MCF 10A (cell line): ENCODE measurements at regions not wholly inside any gene's neighbourhood (a gene's known extent, or its start where the extent isn't known, plus 50 kb on each side); places are given as distances from the start of the nearest gene placed in this dataset.

ENCODE experiments used
- BruUV-seq: library from RNA; stranded (reverse); fragments of 400-500 nt; replicated peaks from 2 replicates; lab custom pipeline; 2021; lab: Mats Ljungman, UMichigan
- CTCF ChIA-PET: fragments of 300-600 bp; sonication (Branson Sonifier 250); formaldehyde crosslinking; extraction: SDS; loops from one replicate; lab custom pipeline; 2021; ENCODE audit warnings: antibody characterized with exemption, inconsistent platforms; lab: Yijun Ruan, JAX
- POLR2A ChIA-PET: fragments of 300-600, 350-650 bp; sonication (Branson Sonifier 250); formaldehyde crosslinking; extraction: SDS; loops from one replicate; lab custom pipeline; 2020; ENCODE audit warnings: antibody characterized with exemption, inconsistent platforms; lab: Yijun Ruan, JAX
- DNase-seq: peaks from one replicate; pipeline ENCODE4 v3.0.0-alpha.2; 2018; ENCODE audit not compliant: unreplicated experiment
- H3K27ac Mint-ChIP-seq: one replicate; pipeline ENCODE4 v1.8.0; 2022; ENCODE audit warnings: mild to moderate bottlenecking, low read depth, mixed read lengths; ENCODE audit not compliant: unreplicated experiment
- H3K27me3 Mint-ChIP-seq: one replicate; pipeline ENCODE4 v1.8.0; 2022; ENCODE audit warnings: mixed read lengths; ENCODE audit not compliant: insufficient read depth, unreplicated experiment
- H3K36me3 Mint-ChIP-seq: one replicate; pipeline ENCODE4 v1.8.0; 2022; ENCODE audit warnings: mild to moderate bottlenecking, moderate library complexity, mixed read lengths; ENCODE audit not compliant: insufficient read depth, unreplicated experiment
- H3K4me1 Mint-ChIP-seq: one replicate; pipeline ENCODE4 v1.8.0; 2022; ENCODE audit warnings: mixed read lengths; ENCODE audit not compliant: insufficient read depth, unreplicated experiment
- H3K4me3 Mint-ChIP-seq: one replicate; pipeline ENCODE4 v1.8.0; 2022; ENCODE audit warnings: mild to moderate bottlenecking, moderate library complexity, mixed read lengths; ENCODE audit not compliant: unreplicated experiment
- H3K9me3 Mint-ChIP-seq: one replicate; pipeline ENCODE4 v1.8.0; 2022; ENCODE audit warnings: mixed read lengths; ENCODE audit not compliant: unreplicated experiment
- CTCF ChIP-seq: fragments of 200-600 bp; IDR thresholded peaks from one replicate; pipeline ENCODE4 v1.8.0; 2022; ENCODE audit warnings: antibody characterized with exemption, mild to moderate bottlenecking; ENCODE audit not compliant: unreplicated experiment
- intact Hi-C: fragments of 100-400 bp; cut with micrococcal nuclease; formaldehyde crosslinking; loops from 2 replicates; pipeline ENCODE4 v1.14.1; 2022

GRCh38 chr6:54028170-54028569 is 83.1 kb upstream of the MLIP start:
- Mint-ChIP-seq H3K9me3 (no peaks in the 10 kb centered on the region), H3K27me3 (no peaks in the 10 kb centered on the region), H3K36me3 (no peaks in the 10 kb centered on the region), H3K4me3 (no peak overlapping the region), H3K4me1 (no peaks in the 10 kb centered on the region), H3K27ac (no peak overlapping the region)
- no peak for DNase-seq
- intact Hi-C loops = no loop called here
- ChIA-PET POLR2A (interaction anchor here (0.8 kb wide), 1 partner anchor 416 kb away, joined by 4 read pairs; no protein-coding TSS in a partner anchor), CTCF (no interaction called here)
- no TSS peak for BruUV-seq
- no peak for TF ChIP-seq CTCF

- H3K27ac Mint-ChIP-seq = no peak overlapping the region
- no peak for DNase-seq
- ChIA-PET POLR2A (no interaction called here), CTCF (interaction anchor here (0.6 to 1.2 kb wide), 4 partner anchors 43 to 951 kb away, joined by 3 read pairs; no protein-coding TSS in a partner anchor)
- no peak for TF ChIP-seq CTCF
- H3K4me1 Mint-ChIP-seq = no peaks in the 10 kb centered on the region
- no peaks in the 10 kb centered on the region for H3K36me3 Mint-ChIP-seq
- intact Hi-C loops = no loop called here
- no peaks in the 10 kb centered on the region for H3K27me3 Mint-ChIP-seq
- no TSS peak for BruUV-seq
- no peak overlapping the region for H3K4me3 Mint-ChIP-seq
- no peaks in the 10 kb centered on the region for H3K9me3 Mint-ChIP-seq
Observed at GRCh38 chr6:54029187-54029586, 82.1 kb upstream of the MLIP start.

GRCh38 chr6:54031169-54031568 is 80.1 kb upstream of the MLIP start:
- ChIA-PET CTCF (interaction anchor here (0.6 to 0.8 kb wide), 2 partner anchors 19 to 45 kb away, joined by 3 read pairs; no protein-coding TSS in a partner anchor), POLR2A (no interaction called here)
- no peaks in the 10 kb centered on the region for H3K27me3 Mint-ChIP-seq
- no peak overlapping the region for H3K27ac Mint-ChIP-seq
- no peaks in the 10 kb centered on the region for H3K9me3 Mint-ChIP-seq
- intact Hi-C loops = no loop called here
- no peaks in the 10 kb centered on the region for H3K4me1 Mint-ChIP-seq
- no peak for TF ChIP-seq CTCF
- H3K4me3 Mint-ChIP-seq = no peak overlapping the region
- no peak for DNase-seq
- BruUV-seq = no TSS peak
- no peaks in the 10 kb centered on the region for H3K36me3 Mint-ChIP-seq

GRCh38 chr6:54037277-54037779 is 73.9 kb upstream of the MLIP start:
- CTCF ChIA-PET = no interaction called here
- POLR2A ChIA-PET = no interaction called here
- H3K27ac Mint-ChIP-seq = no peak overlapping the region
- no peak for TF ChIP-seq CTCF
- intact Hi-C loops = no loop called here
- no TSS peak for BruUV-seq
- no peaks in the 10 kb centered on the region for H3K27me3 Mint-ChIP-seq
- no peaks in the 10 kb centered on the region for H3K4me1 Mint-ChIP-seq
- H3K36me3 Mint-ChIP-seq = no peaks in the 10 kb centered on the region
- H3K4me3 Mint-ChIP-seq = no peak overlapping the region
- no peaks in the 10 kb centered on the region for H3K9me3 Mint-ChIP-seq
- DNase-seq = no peak
